Prostate gland (tissue), 2 donors: ENCODE measurements at regions not wholly inside any gene's neighbourhood (a gene's known extent, or its start where the extent isn't known, plus 50 kb on each side); places are given as distances from the start of the nearest gene placed in this dataset.

Experiments
- POLR2A ChIP-seq: fragments of 450-650 bp; IDR thresholded peaks from one replicate; pipeline ENCODE4 v1.6.1; 2016; ENCODE audit warnings: antibody characterized with exemption, mild to moderate bottlenecking
- TF ChIP-seq, protein P1 (sequence below), 4 experiments: fragments of 200-600 bp in 2 of 4; fragments of 450-650 bp in 2 of 4; sonication (generic) in 2 of 4; IDR thresholded peaks; 1 replicate in 3 of 4; 2 replicates in 1 of 4; pipeline ENCODE4 v1.5.1; 2016 to 2019; ENCODE audit warnings: antibody characterized with exemption in 4 of 4, mild to moderate bottlenecking in 2 of 4, moderate library complexity in 2 of 4

GRCh38 chr1:172719066-172719627, 60.2 kb downstream of the FASLG start:
- TF ChIP-seq, protein P1, sequence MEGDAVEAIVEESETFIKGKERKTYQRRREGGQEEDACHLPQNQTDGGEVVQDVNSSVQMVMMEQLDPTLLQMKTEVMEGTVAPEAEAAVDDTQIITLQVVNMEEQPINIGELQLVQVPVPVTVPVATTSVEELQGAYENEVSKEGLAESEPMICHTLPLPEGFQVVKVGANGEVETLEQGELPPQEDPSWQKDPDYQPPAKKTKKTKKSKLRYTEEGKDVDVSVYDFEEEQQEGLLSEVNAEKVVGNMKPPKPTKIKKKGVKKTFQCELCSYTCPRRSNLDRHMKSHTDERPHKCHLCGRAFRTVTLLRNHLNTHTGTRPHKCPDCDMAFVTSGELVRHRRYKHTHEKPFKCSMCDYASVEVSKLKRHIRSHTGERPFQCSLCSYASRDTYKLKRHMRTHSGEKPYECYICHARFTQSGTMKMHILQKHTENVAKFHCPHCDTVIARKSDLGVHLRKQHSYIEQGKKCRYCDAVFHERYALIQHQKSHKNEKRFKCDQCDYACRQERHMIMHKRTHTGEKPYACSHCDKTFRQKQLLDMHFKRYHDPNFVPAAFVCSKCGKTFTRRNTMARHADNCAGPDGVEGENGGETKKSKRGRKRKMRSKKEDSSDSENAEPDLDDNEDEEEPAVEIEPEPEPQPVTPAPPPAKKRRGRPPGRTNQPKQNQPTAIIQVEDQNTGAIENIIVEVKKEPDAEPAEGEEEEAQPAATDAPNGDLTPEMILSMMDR (IDR thresholded peaks at IDR 0.05) = no peak
- no peak for TF ChIP-seq POLR2A
